ENCODE measurements at regions not wholly inside any gene's neighbourhood (a gene's known extent, or its start where the extent isn't known, plus 50 kb on each side); places are given as distances from the start of the nearest gene placed in this dataset.
A peak's percentile ranks its signal among the peaks of the same experiment; 100 is the strongest.

GRCh38 chr2:38509947-38510326, 92.8 kb downstream of the HNRNPLL start:
- DNase-seq (ENCODE audit: low read depth): no peak

- DNase-seq (ENCODE audit: low read depth): peak; percentile 82
These were observed 93.3 kb downstream of the HNRNPLL start for GRCh38 chr2:38509314-38509946.

DNA sequence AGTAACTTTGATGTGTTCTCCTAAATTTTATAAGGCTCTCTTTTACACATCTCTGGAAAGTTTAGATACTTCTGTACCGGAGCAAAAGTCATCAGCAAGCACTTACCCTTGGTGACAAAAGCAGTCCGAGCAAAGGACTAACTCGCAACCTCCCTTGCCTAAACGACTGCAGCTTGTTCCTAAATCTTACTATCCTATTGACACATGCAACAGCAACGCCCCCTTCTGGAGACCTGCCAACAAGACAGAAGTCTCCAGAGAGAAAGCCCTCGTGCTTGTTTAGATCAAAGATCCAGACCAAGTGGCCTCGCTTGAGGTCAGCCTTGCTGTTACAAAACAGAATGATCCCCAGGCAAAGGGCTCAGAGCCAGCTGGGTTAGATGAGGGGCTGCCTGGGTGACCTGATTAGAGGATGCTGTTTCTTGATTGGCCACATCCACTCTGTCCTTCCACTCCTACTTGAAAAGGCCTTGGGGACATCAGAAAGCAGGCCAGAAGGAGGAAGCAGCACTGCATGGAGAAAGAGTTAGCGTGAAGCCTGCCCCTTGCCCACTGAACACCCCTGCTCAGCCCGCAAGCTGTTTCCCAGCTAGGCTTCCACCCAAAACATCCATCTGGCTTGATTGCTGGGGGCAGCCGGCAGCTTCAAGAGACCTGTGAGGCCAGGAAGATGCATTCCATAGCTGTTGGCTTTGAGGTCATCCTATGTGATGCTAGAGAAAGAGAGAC, 94.3 kb downstream of the HNRNPLL start:
- peak; percentile 72 for DNase-seq (ENCODE audit: low read depth)

DNA sequence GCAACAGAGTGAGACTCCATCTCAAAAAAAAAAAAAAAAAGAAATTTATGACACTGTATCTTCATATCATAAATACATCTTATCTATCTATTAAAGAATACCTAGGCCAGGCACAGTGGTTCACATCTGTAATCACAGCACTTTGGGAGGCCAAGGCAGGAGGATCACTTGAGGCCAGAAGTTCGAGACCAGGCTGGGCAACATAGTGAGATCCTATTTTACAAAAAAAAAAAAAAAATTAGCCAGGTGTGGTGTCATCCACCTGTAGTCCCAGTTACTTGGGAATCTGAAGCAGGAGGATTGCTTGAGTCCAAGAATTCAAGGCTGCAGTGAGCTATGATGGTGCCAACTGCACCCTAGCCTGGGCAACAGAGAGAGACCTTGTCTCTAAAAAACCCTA, 95.0 kb downstream of the HNRNPLL start:
- DNase-seq (ENCODE audit: low read depth): no peak

- peak; percentile 86 for DNase-seq (ENCODE audit: low read depth)
These were observed 96.9 kb downstream of the HNRNPLL start for GRCh38 chr2:38505779-38506178.

GRCh38 chr2:38504169-38504568, 98.6 kb downstream of the HNRNPLL start:
- no peak for DNase-seq (ENCODE audit: low read depth)

- DNase-seq (ENCODE audit: low read depth): no peak
These were observed 100.6 kb downstream of the HNRNPLL start for GRCh38 chr2:38502107-38502506.

DNA sequence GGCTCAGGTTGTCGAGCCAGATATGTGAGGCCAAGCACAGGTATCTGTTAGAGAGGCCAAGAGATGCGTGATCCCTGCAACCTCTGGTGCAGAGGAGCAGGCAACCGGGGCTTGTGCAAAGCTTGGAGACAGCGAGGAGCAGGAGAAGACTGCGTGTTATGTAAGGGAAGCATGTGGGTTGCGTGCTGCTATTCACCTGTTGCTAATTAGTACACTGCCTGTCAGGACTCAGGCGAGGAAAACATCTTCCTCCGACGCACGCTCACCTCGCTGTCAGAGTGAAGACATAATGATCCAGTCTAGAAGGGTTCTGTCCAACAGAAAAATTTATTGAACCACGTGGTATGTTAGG, 102.5 kb downstream of the HNRNPLL start:
- DNase-seq (ENCODE audit: low read depth): no peak

DNA sequence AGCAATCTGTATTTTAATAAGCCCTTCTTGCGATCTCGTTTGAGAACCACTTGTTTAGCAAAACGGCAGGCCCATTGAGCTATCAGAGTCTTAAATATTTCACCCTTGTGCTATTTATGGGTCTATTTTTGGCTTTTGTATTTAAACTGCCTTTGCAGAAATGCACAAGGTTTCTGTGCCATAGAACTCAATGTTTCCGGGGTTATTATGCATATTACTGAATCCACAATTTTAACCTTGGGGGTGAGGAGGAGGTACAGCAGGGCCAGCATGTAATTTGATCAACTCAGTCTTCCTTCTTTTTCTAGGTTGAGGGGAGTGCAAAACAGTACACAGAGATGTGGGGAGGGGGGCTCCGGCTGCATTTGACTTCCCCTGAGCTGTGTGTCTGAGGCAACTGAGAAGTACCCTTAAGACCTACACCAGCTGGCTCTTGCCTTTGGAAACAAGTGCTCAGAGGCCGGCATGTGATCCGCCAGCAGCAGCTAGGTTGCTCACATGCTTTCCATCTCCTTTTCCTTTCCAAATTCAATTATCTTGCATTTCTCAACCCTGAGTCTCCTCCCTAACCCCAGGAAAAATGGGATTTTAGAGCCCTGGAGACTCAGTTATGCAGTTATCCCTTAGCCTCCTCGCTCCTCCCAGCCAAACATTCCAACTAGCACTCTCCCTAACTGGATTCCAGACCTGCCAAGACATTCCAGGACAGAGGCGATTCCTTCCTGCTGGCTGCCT, 103.0 kb downstream of the HNRNPLL start:
- peak; percentile 19 for DNase-seq (ENCODE audit: low read depth)

DNA sequence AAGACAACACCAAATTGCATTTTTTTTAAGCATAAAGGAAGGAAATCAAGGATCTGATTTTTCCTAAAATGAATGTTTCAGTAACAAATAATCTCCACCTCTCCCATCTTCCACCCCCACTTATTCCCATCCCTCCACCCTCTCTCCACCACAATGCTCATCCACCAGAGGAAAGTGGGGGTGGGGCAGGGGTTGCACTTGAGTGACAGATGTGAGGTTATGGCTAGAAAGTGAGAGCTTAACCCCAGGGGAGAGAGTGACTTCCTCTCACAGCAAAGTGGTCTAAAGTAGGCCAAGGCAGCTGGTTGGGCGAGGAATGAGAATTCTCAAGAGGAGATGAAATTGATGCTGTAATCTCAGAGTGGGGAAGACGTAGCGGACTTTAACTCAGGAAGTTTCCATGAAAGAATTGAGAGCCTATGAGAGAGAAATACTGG, 104.7 kb downstream of the HNRNPLL start:
- no peak for DNase-seq (ENCODE audit: low read depth)

DNA sequence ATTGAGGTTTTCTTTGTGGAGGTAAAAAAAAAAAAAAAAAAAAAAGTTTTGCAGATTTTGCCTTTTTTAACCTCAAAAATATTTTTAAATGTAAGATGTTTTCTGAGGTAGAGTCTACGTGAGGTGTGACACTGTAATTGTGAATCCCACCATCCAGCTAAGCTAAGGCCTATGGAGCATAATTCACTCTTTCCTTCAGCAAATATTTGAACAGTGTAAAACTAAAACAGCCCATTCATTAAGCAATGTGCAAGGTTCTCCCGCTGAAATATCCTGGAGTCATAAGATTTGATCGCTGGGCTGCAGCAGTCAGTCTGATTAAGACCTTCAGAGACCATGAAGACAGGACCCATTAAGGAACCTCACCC, 105.1 kb downstream of the HNRNPLL start:
- DNase-seq (ENCODE audit: low read depth): no peak

DNA sequence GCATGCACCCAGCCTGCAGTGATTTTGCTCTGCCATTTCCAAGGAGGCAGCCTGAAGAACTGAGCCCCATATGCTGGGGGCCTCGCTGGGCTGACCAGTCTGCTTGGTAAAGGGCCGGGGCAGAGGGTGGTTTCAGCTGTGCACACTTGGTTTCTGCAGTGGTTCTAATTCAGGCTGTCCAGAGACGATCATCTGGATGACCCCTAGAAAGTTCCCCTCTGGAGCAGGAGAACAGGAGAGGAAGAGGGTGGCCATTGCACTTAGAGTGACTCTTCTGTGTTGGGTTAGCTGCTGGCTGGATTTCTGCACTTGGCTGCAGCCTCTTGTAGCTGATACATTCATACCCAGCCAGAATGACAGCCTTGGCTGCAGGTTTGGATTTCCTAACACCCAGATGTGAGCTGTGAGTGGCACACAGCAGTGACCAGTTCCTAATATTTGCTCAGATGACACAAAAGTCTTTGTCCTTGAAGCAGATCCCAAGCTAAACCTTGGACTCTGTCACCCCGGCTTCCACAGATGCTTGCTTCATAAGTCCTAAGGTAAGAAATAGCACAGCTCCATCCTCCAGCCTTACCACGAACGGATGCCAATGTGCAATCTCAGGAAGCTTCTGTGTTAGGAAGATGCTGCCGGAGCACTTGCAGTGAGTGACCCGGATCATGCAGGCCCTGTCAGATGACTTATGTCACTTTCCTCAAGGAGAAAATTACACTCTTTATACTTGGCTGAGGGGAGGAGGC, 105.6 kb downstream of the HNRNPLL start:
- DNase-seq (ENCODE audit: low read depth): no peak

DNA sequence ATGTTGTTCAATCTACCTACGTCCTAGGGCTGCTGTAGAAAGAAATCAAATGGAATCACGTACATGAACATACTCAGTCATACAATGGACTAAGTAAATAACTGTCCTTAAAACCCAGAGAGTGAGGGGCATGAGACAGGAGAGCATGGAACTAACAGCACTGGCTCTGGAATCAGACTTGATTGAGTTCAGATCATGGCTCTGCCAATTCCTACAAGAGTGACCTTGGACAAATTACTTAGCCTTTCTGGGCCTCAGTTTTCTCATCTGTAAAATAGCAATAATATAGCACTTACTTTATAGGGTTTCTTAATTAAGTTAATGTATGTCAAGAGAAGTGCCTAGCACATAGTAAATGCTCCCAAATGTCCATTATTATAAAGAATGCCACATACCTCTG, 106.8 kb downstream of the HNRNPLL start:
- no peak for DNase-seq (ENCODE audit: low read depth)

GRCh38 chr2:38494394-38494793, 108.3 kb downstream of the HNRNPLL start:
- no peak for DNase-seq (ENCODE audit: low read depth)

GRCh38 chr2:38492042-38492615, 110.6 kb downstream of the HNRNPLL start:
- DNase-seq (ENCODE audit: low read depth): no peak

- DNase-seq (ENCODE audit: low read depth): no peak
These were observed 111.3 kb downstream of the HNRNPLL start for GRCh38 chr2:38491436-38491835.

DNA sequence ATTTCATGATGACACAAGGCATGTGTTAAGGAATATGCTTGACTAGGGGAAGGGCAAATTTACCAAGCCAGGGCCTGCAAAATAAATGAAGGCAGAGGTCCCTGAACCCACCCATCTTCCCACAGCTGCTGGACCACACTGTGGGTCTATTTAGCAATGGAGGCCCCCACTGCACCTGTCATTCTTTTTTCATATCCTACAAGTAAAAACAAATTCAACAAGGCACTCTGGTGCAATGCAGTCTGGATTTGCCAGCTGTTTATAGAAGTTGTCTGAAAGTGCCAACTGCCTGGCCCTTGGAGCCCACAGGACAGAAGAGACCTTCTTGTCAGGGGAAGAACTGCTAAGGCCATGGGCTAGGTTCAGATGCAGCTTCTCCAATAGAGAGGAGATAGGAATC, 112.8 kb upstream of the ATL2 start:
- DNase-seq (ENCODE audit: low read depth): no peak

DNA sequence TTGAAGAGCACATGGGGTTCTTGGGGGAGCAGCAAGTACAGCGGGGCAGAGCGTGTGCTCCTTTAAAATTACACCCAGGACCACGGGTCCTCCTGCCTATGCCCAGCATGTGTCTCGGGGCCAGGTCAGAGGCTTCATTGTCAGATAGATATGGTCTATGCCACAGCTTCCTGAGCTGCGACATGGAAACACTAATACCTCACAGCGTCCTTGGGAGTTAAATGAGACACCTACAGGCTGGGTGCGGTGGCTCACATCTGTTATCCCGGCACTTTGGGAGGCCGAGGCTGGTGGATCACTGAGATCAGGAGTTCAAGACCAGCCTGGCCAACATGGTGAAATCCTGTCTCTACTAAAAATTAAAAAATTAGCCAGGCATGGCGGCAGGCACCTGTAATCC, 110.8 kb upstream of the ATL2 start:
- DNase-seq (ENCODE audit: low read depth): no peak

GRCh38 chr2:38486213-38487026, 109.3 kb upstream of the ATL2 start:
- no peak for DNase-seq (ENCODE audit: low read depth)

GRCh38 chr2:38485734-38486133, 108.7 kb upstream of the ATL2 start:
- DNase-seq (ENCODE audit: low read depth): no peak

DNA sequence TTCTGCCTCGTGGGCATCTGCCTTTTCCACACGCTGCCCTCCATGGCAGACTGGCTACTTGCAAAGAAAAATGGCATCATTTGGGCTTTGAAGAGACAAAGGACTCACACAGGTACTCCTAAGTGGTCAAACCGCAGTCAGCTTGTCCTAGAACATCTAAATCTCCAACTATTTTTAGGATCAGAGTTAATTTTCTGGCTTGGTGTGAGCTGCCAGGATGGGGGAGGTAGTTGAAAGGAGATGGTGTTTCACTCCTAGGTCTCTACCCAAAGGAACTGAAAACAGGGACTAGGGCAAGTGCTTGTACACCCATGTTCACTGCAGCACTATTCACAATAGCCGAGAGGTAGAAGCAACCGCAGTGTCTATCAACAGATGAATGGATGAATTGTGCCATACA, 107.9 kb upstream of the ATL2 start:
- no peak for DNase-seq (ENCODE audit: low read depth)
